Loucy (cell line): ENCODE measurements at regions not wholly inside any gene's neighbourhood (a gene's known extent, or its start where the extent isn't known, plus 50 kb on each side); places are given as distances from the start of the nearest gene placed in this dataset.

ENCODE experiments used
- H2AFZ ChIP-seq: fragments of 200-600 bp; sonication (generic); 2 replicates; pipeline ENCODE4 v1.6.0; 2016; ENCODE audit warnings: antibody characterized with exemption, mild to moderate bottlenecking, low read length, moderate library complexity
- H3F3A ChIP-seq: fragments of 200-600 bp; 2 replicates; pipeline ENCODE4 v1.6.0; 2016; ENCODE audit warnings: antibody characterized with exemption, low read depth, mild to moderate bottlenecking
- H3K27me3 ChIP-seq: fragments of 200-600 bp; sonication (generic); 2 replicates; pipeline ENCODE4 v1.6.1; 2014; ENCODE audit warnings: low read length, mild to moderate bottlenecking; ENCODE audit not compliant: insufficient read depth, poor library complexity, severe bottlenecking
- H3K36me3 ChIP-seq: fragments of 200-600 bp; sonication (generic); 2 replicates; pipeline ENCODE4 v1.6.1; 2016; ENCODE audit warnings: low read length; ENCODE audit not compliant: insufficient read depth
- H3K4me1 ChIP-seq: fragments of 200-600 bp; sonication (generic); 2 replicates; pipeline ENCODE4 v1.5.1; 2014; ENCODE audit warnings: low read length, mild to moderate bottlenecking; ENCODE audit not compliant: insufficient read depth, poor library complexity, severe bottlenecking
- H3K4me2 ChIP-seq: fragments of 200-600 bp; sonication (generic); 2 replicates; pipeline ENCODE4 v1.6.0; 2014; ENCODE audit warnings: antibody characterized with exemption, low read length, low read depth, mild to moderate bottlenecking; ENCODE audit not compliant: poor library complexity, severe bottlenecking
- H3K4me3 ChIP-seq: fragments of 200-600 bp; sonication (generic); 2 replicates; pipeline ENCODE4 v1.5.1; 2014; ENCODE audit warnings: low read length, mild to moderate bottlenecking, mixed read lengths; ENCODE audit not compliant: poor library complexity, severe bottlenecking
- H3K79me2 ChIP-seq: fragments of 200-600 bp; sonication (generic); 2 replicates; pipeline ENCODE4 v1.6.1; 2014; ENCODE audit warnings: low read length; ENCODE audit not compliant: insufficient read depth
- H3K9ac ChIP-seq: fragments of 200-600 bp; sonication (generic); 2 replicates; pipeline ENCODE4 v1.6.0; 2014; ENCODE audit warnings: mild to moderate bottlenecking, low read depth, low read length, moderate library complexity; ENCODE audit not compliant: poor library complexity, severe bottlenecking
- H3K9me2 ChIP-seq: fragments of 200-600 bp; sonication (generic); replicated peaks from 2 replicates; pipeline ENCODE4 v1.6.1; 2016; ENCODE audit warnings: low read depth, low read length, mixed read lengths
- H3K9me3 ChIP-seq: fragments of 200-600 bp; sonication (generic); 2 replicates; pipeline ENCODE4 v1.6.1; 2014; ENCODE audit warnings: mild to moderate bottlenecking, antibody characterized with exemption, low read length, low read depth; ENCODE audit not compliant: insufficient read depth
- H4K20me1 ChIP-seq: fragments of 200-600 bp; sonication (generic); 2 replicates; pipeline ENCODE4 v1.6.0; 2014; ENCODE audit warnings: antibody characterized with exemption, low read length, mild to moderate bottlenecking; ENCODE audit not compliant: insufficient read depth, poor library complexity, severe bottlenecking
- CTCF ChIP-seq: fragments of 200-600 bp; sonication (generic); conservative IDR thresholded peaks from 2 replicates; pipeline ENCODE4 v1.5.1; 2014; ENCODE audit warnings: mild to moderate bottlenecking, antibody characterized with exemption, low read length
- EZH2phosphoT487 ChIP-seq: fragments of 200-600 bp; IDR thresholded peaks from 2 replicates; pipeline ENCODE4 v1.6.1; 2018; ENCODE audit warnings: antibody characterized with exemption, mild to moderate bottlenecking, moderate library complexity, borderline replicate concordance

GRCh38 chr3:70580021-70580420, 267.6 kb upstream of the MDFIC2 start:
- Histone ChIP-seq H3K9ac (no peak overlapping the region), H3K4me1 (no peaks in the 10 kb centered on the region), H3K4me3 (no peak overlapping the region), H3F3A (no peaks in the 10 kb centered on the region), H3K27me3 (no peaks in the 10 kb centered on the region), H3K4me2 (no peak overlapping the region), H3K9me2 (no peaks in the 10 kb centered on the region), H2AFZ (no peak overlapping the region), H3K9me3 (no peaks in the 10 kb centered on the region), H3K79me2 (no peaks in the 10 kb centered on the region), H4K20me1 (no peaks in the 10 kb centered on the region), H3K36me3 (no peaks in the 10 kb centered on the region)
- TF ChIP-seq CTCF = no peak
- TF ChIP-seq EZH2phosphoT487 = no peak

- Histone ChIP-seq H3K9me3 (no peaks in the 10 kb centered on the region), H3K27me3 (no peaks in the 10 kb centered on the region), H3K4me1 (no peaks in the 10 kb centered on the region), H3K4me2 (no peak overlapping the region), H3K79me2 (no peaks in the 10 kb centered on the region), H3K4me3 (no peak overlapping the region), H3F3A (no peaks in the 10 kb centered on the region), H3K36me3 (no peaks in the 10 kb centered on the region), H3K9ac (no peak overlapping the region), H2AFZ (no peak overlapping the region), H4K20me1 (no peaks in the 10 kb centered on the region), H3K9me2 (no peaks in the 10 kb centered on the region)
- no peak for TF ChIP-seq CTCF
- no peak for TF ChIP-seq EZH2phosphoT487
These were observed 259.3 kb upstream of the MDFIC2 start for GRCh38 chr3:70571696-70572095.

GRCh38 chr3:70570584-70570983, 258.1 kb upstream of the MDFIC2 start:
- Histone ChIP-seq H3K4me3 (no peak overlapping the region), H3K9me2 (no peaks in the 10 kb centered on the region), H3K27me3 (no peaks in the 10 kb centered on the region), H2AFZ (no peak overlapping the region), H3K36me3 (no peaks in the 10 kb centered on the region), H3F3A (no peaks in the 10 kb centered on the region), H3K4me2 (no peak overlapping the region), H3K79me2 (no peaks in the 10 kb centered on the region), H3K4me1 (no peaks in the 10 kb centered on the region), H3K9me3 (no peaks in the 10 kb centered on the region), H4K20me1 (no peaks in the 10 kb centered on the region), H3K9ac (no peak overlapping the region)
- TF ChIP-seq CTCF (no peak), EZH2phosphoT487 (no peak)
